GM23338 (cell line): ENCODE measurements at regions not wholly inside any gene's neighbourhood (a gene's known extent, or its start where the extent isn't known, plus 50 kb on each side); places are given as distances from the start of the nearest gene placed in this dataset.

Source experiments
- ATAC-seq: fragments of 200-7000 bp; cut with Tn5 transposase; 3 replicates; pipeline ENCODE4 v1.9.1; 2020
- DNase-seq: peaks from one replicate; pipeline ENCODE4 v3.0.0-alpha.2; 2015; ENCODE audit warnings: low spot score
- H2AFZ ChIP-seq: fragments of 200-600 bp; sonication (generic); 2 replicates; pipeline ENCODE4 v1.8.0; 2016; ENCODE audit warnings: antibody characterized with exemption, mild to moderate bottlenecking, moderate library complexity
- H3F3A ChIP-seq: fragments of 200-600 bp; sonication (generic); replicated peaks from 2 replicates; pipeline ENCODE4 v1.8.0; 2017; ENCODE audit warnings: antibody characterized with exemption, mixed run types, low read depth
- H3K27ac ChIP-seq: fragments of 200-600 bp; sonication (generic); 2 replicates; pipeline ENCODE4 v1.6.1; 2016; ENCODE audit warnings: low read depth
- H3K27me3 ChIP-seq: fragments of 200-600 bp; sonication (generic); 2 replicates; pipeline ENCODE4 v1.8.0; 2016; ENCODE audit warnings: mild to moderate bottlenecking, mixed run types, moderate library complexity; ENCODE audit not compliant: insufficient read depth
- H3K36me3 ChIP-seq: fragments of 200-600 bp; sonication (generic); 2 replicates; pipeline ENCODE4 v1.8.0; 2016; ENCODE audit warnings: mild to moderate bottlenecking; ENCODE audit not compliant: insufficient read depth
- H3K4me1 ChIP-seq: fragments of 200-600 bp; sonication (generic); 2 replicates; pipeline ENCODE4 v1.8.0; 2016; ENCODE audit warnings: mild to moderate bottlenecking, moderate library complexity; ENCODE audit not compliant: insufficient read depth
- H3K4me2 ChIP-seq: fragments of 200-600 bp; sonication (generic); 2 replicates; pipeline ENCODE4 v1.7.1; 2017; ENCODE audit warnings: mixed run types
- H3K4me3 ChIP-seq: fragments of 200-600 bp; sonication (generic); 2 replicates; pipeline ENCODE4 v1.6.1; 2016; ENCODE audit warnings: mixed run types
- H3K79me2 ChIP-seq: fragments of 200-600 bp; sonication (generic); replicated peaks from 2 replicates; pipeline ENCODE4 v1.8.0; 2017; ENCODE audit warnings: mild to moderate bottlenecking; ENCODE audit not compliant: insufficient read depth
- H3K9me2 ChIP-seq: fragments of 200-600 bp; sonication (generic); 2 replicates; pipeline ENCODE4 v1.8.0; 2017; ENCODE audit not compliant: insufficient read depth
- H4K20me1 ChIP-seq: fragments of 200-600 bp; sonication (generic); replicated peaks from 2 replicates; pipeline ENCODE4 v1.8.0; 2017; ENCODE audit warnings: mild to moderate bottlenecking; ENCODE audit not compliant: insufficient read depth
- H3K27ac Mint-ChIP-seq: 2 replicates; pipeline ENCODE4 v1.8.0; 2020; ENCODE audit warnings: inconsistent platforms, mild to moderate bottlenecking, moderate library complexity, mixed read lengths
- H3K27me3 Mint-ChIP-seq: 3 replicates; pipeline ENCODE4 v1.8.0; 2022; ENCODE audit warnings: low read depth, mild to moderate bottlenecking, moderate library complexity, mixed read lengths, inconsistent platforms; ENCODE audit not compliant: insufficient read depth, poor library complexity
- H3K36me3 Mint-ChIP-seq: 3 replicates; pipeline ENCODE4 v1.8.0; 2021; ENCODE audit warnings: low read depth, mild to moderate bottlenecking, inconsistent platforms, moderate library complexity, mixed read lengths
- H3K4me1 Mint-ChIP-seq: 3 replicates; pipeline ENCODE4 v1.8.0; 2020; ENCODE audit warnings: mild to moderate bottlenecking, inconsistent platforms, mixed read lengths
- H3K4me3 Mint-ChIP-seq: 3 replicates; pipeline ENCODE4 v1.8.0; 2021; ENCODE audit warnings: moderate library complexity, mild to moderate bottlenecking, inconsistent platforms, mixed read lengths
- H3K9me3 Mint-ChIP-seq: 3 replicates; pipeline ENCODE4 v1.8.0; 2020; ENCODE audit warnings: moderate library complexity, mild to moderate bottlenecking, inconsistent platforms, mixed read lengths
- CREB1 ChIP-seq: fragments of 250-450 bp; sonication (Bioruptor Pico); IDR thresholded peaks from 2 replicates; pipeline ENCODE4 v1.5.0; 2020; ENCODE audit warnings: low read depth, mild to moderate bottlenecking, moderate library complexity
- ETS1 ChIP-seq: IDR thresholded peaks from 2 replicates; pipeline ENCODE4 v1.6.1; 2016; ENCODE audit warnings: antibody characterized with exemption
- EZH2 ChIP-seq: fragments of 200-600 bp; sonication (generic); IDR thresholded peaks from one replicate; pipeline ENCODE4 v1.8.0; 2017; ENCODE audit warnings: antibody characterized with exemption, mild to moderate bottlenecking, low read depth; ENCODE audit not compliant: unreplicated experiment
- JUNB ChIP-seq: IDR thresholded peaks from one replicate; pipeline ENCODE4 v1.6.1; 2016; ENCODE audit warnings: antibody characterized with exemption; ENCODE audit not compliant: unreplicated experiment
- NANOG ChIP-seq: IDR thresholded peaks from 2 replicates; pipeline ENCODE4 v1.6.1; 2016; ENCODE audit warnings: antibody characterized with exemption, borderline replicate concordance
- POLR2AphosphoS5 ChIP-seq: IDR thresholded peaks from 2 replicates; pipeline ENCODE4 v1.6.1; 2016; ENCODE audit warnings: antibody characterized with exemption, low read depth
- REST ChIP-seq: IDR thresholded peaks from one replicate; pipeline ENCODE4 v1.6.1; 2018; ENCODE audit warnings: antibody characterized with exemption; ENCODE audit not compliant: unreplicated experiment
- STAT1 ChIP-seq: IDR thresholded peaks from one replicate; pipeline ENCODE4 v1.6.1; 2016; ENCODE audit warnings: antibody characterized with exemption; ENCODE audit not compliant: unreplicated experiment
- ZNF114 ChIP-seq: fragments of 250-450 bp; sonication (Bioruptor Pico); IDR thresholded peaks from 2 replicates; pipeline ENCODE4 v1.5.0; 2020; ENCODE audit warnings: mild to moderate bottlenecking, moderate library complexity
- ZNF462 ChIP-seq: fragments of 250-450 bp; sonication (Bioruptor Pico); IDR thresholded peaks from 2 replicates; pipeline ENCODE4 v1.5.0; 2020; ENCODE audit warnings: mild to moderate bottlenecking, moderate library complexity

GRCh38 chr3:28172748-28173147 lies 68.7 kb upstream of the CMC1 start:
- Histone ChIP-seq H2AFZ (no peak overlapping the region; the same call in 1 of the 2 replicates), H3K4me3 (no peak overlapping the region)
- H3K4me3 Mint-ChIP-seq = no peak overlapping the region

More at GRCh38 chr3:28172748-28173147, 68.7 kb upstream of the CMC1 start:
- Histone ChIP-seq H3K27me3 (no peaks in the 10 kb centered on the region), H3K27ac (no peak overlapping the region), H3K4me2 (no peak overlapping the region), H3K4me1 (no peaks in the 10 kb centered on the region), H3K79me2 (no peaks in the 10 kb centered on the region), H3K36me3 (no peaks in the 10 kb centered on the region), H3K9me2 (no peaks in the 10 kb centered on the region), H3F3A (no peaks in the 10 kb centered on the region), H4K20me1 (no peaks in the 10 kb centered on the region)
- Mint-ChIP-seq H3K4me1 (no peaks in the 10 kb centered on the region), H3K9me3 (no peaks in the 10 kb centered on the region), H3K27me3 (no peaks in the 10 kb centered on the region), H3K27ac (peak overlapping the region; percentile 41; the same call in 1 of the 2 replicates), H3K36me3 (no peaks in the 10 kb centered on the region)
- no peak for TF ChIP-seq JUNB
- TF ChIP-seq ZNF114 (CRISPR knock-in tag) = no peak
- TF ChIP-seq STAT1 = no peak
- no peak for TF ChIP-seq ZNF462 (CRISPR knock-in tag)
- TF ChIP-seq ETS1 = no peak
- TF ChIP-seq EZH2 = no peak
- no peak for TF ChIP-seq CREB1 (CRISPR knock-in tag)
- no peak for TF ChIP-seq NANOG
- no peak for TF ChIP-seq REST
- TF ChIP-seq POLR2AphosphoS5 = no peak
- DNase-seq (no peak), ATAC-seq (no peak)
